NCI-H2081 treated with DMSO at 0.1 percent for 48 hours (cell line): ENCODE measurements at regions not wholly inside any gene's neighbourhood (a gene's known extent, or its start where the extent isn't known, plus 50 kb on each side); places are given as distances from the start of the nearest gene placed in this dataset.

Source experiments
- DNase-seq: peaks from one replicate; lab custom pipeline; 2025; lab: John Stamatoyannopoulos, UW

- no peak for DNase-seq
These were observed 139.0 kb downstream of the TM9SF2 start for GRCh38 chr13:99640260-99640659.

GRCh38 chr13:99639126-99639525 is 137.9 kb downstream of the TM9SF2 start:
- DNase-seq = no peak

- no peak for DNase-seq
These were observed 135.6 kb downstream of the TM9SF2 start for GRCh38 chr13:99636728-99637353.

GRCh38 chr13:99636306-99636705 is 135.0 kb downstream of the TM9SF2 start:
- DNase-seq = no peak

- DNase-seq = no peak
These were observed 133.4 kb downstream of the TM9SF2 start for GRCh38 chr13:99634672-99635071.

GRCh38 chr13:99630269-99630898 is 129.1 kb downstream of the TM9SF2 start:
- no peak for DNase-seq

GRCh38 chr13:99629641-99630040 is 128.4 kb downstream of the TM9SF2 start:
- DNase-seq = no peak

GRCh38 chr13:99628442-99628841 is 127.2 kb downstream of the TM9SF2 start:
- no peak for DNase-seq

- DNase-seq = peak; percentile 0
These were observed 125.3 kb downstream of the TM9SF2 start for GRCh38 chr13:99626461-99627082.

- DNase-seq = no peak
These were observed 123.8 kb downstream of the TM9SF2 start for GRCh38 chr13:99624936-99625540.

- no peak for DNase-seq
These were observed 119.5 kb downstream of the TM9SF2 start for GRCh38 chr13:99620806-99621205.

- DNase-seq = no peak
These were observed 117.9 kb downstream of the TM9SF2 start for GRCh38 chr13:99619207-99619606.

GRCh38 chr13:99617474-99618255 is 116.4 kb downstream of the TM9SF2 start:
- peak; percentile 30 for DNase-seq

GRCh38 chr13:99614465-99614885 is 113.2 kb downstream of the TM9SF2 start:
- DNase-seq = no peak
